ENCODE measurements at regions not wholly inside any gene's neighbourhood (a gene's known extent, or its start where the extent isn't known, plus 50 kb on each side); places are given as distances from the start of the nearest gene placed in this dataset.
"Not testable (repeated sequence)": the region's sequence is repeated elsewhere in the genome, so short reads cannot be mapped to it uniquely, and the experiment has no call there.

- H3K27me3 Mint-ChIP-seq; H3K27ac ChIP-seq (ENCODE audit: insufficient read depth, low read length, poor library complexity, severe bottlenecking); DNase-seq; H3K4me3 Mint-ChIP-seq; H3K4me3 ChIP-seq (ENCODE audit: low read depth, low read length); H3K36me3 ChIP-seq (ENCODE audit: control insufficient read depth, insufficient read depth, low read length); H3K4me1 Mint-ChIP-seq; H3K27ac Mint-ChIP-seq; H3K4me1 ChIP-seq (ENCODE audit: control insufficient read depth, insufficient read depth, low read length, poor library complexity, severe bottlenecking); H3K9me3 Mint-ChIP-seq; H3K9me3 ChIP-seq (ENCODE audit: control insufficient read depth in 2 of 2, low read length in 2 of 2); H3K36me3 Mint-ChIP-seq; H3K27me3 ChIP-seq (ENCODE audit: control insufficient read depth, insufficient read depth, low read length); ATAC-seq (ENCODE audit: low read depth in 2 of 2): not testable (repeated sequence)
These were observed 327.2 kb upstream of the WSB1 start for GRCh38 chr17:26966625-26967179.

DNA sequence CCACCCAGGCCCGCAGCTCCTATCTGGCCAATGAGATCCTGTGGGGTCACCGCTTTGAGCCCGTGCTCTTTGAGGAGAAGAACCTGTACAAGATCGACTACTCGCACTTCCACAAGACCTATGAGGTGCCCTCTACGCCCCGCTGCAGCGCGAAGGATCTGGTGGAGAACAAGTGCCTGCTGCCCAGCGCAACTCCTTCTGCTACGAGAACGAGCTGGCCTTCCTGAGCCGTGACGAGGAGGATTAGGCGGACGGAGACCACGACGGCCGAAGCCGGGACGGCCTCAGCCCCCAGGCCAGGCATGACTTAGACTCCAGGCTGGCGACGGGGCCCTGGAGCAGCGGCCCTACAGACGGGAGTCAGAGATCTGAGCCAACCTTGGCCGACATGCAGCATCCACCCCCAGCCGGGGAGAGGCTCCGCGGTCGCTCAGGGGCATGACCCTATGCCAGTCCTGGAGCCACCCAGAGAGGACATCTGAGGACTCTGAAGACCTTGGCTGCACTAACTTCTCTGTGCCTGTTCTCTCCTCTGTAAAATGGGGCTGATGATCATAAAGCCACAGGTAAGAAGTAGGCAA lies 312.0 kb upstream of the WSB1 start:
- ATAC-seq (ENCODE audit: low read depth in 2 of 2); H3K36me3 ChIP-seq (ENCODE audit: control insufficient read depth, insufficient read depth, low read length); DNase-seq; H3K4me3 Mint-ChIP-seq; H3K27me3 Mint-ChIP-seq; H3K27ac ChIP-seq (ENCODE audit: insufficient read depth, low read length, poor library complexity, severe bottlenecking); H3K4me1 Mint-ChIP-seq; H3K36me3 Mint-ChIP-seq; H3K27ac Mint-ChIP-seq; H3K4me1 ChIP-seq (ENCODE audit: control insufficient read depth, insufficient read depth, low read length, poor library complexity, severe bottlenecking); H3K27me3 ChIP-seq (ENCODE audit: control insufficient read depth, insufficient read depth, low read length); H3K9me3 ChIP-seq (ENCODE audit: control insufficient read depth in 2 of 2, low read length in 2 of 2); H3K4me3 ChIP-seq (ENCODE audit: low read depth, low read length): not testable (repeated sequence)
- peaks cover 0 to 12% (median 7%) of the 10 kb centered on the region in 7 donors for H3K9me3 Mint-ChIP-seq

DNA sequence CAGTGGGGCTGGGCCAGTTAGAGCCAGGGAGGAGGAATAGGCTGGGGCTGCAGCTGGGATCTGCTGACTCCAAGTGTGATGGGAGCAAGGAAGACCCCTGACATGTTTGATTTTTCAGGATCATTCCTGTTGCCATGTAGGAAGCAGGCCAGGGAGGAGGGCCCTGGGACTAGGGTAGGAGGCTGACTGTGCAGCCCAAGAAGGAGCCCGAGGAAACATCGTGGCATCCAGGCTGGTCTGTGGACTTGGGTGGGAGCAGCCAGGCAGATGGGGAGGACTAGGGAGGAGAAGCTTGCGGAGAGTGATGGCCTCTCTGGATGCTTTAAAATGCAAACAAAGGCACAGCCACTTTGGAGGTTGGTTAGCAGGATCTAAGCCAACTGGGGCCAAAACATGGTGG lies 311.4 kb upstream of the WSB1 start:
- H3K4me1 ChIP-seq (ENCODE audit: control insufficient read depth, insufficient read depth, low read length, poor library complexity, severe bottlenecking); H3K27me3 ChIP-seq (ENCODE audit: control insufficient read depth, insufficient read depth, low read length); H3K4me3 Mint-ChIP-seq; H3K36me3 ChIP-seq (ENCODE audit: control insufficient read depth, insufficient read depth, low read length); H3K4me1 Mint-ChIP-seq; H3K9me3 ChIP-seq (ENCODE audit: control insufficient read depth in 2 of 2, low read length in 2 of 2); DNase-seq; H3K27ac ChIP-seq (ENCODE audit: insufficient read depth, low read length, poor library complexity, severe bottlenecking); H3K27me3 Mint-ChIP-seq; ATAC-seq (ENCODE audit: low read depth in 2 of 2); H3K4me3 ChIP-seq (ENCODE audit: low read depth, low read length); H3K27ac Mint-ChIP-seq; H3K36me3 Mint-ChIP-seq: not testable (repeated sequence)
- peaks cover 0 to 14% (median 8%) of the 10 kb centered on the region in 7 donors for H3K9me3 Mint-ChIP-seq

DNA sequence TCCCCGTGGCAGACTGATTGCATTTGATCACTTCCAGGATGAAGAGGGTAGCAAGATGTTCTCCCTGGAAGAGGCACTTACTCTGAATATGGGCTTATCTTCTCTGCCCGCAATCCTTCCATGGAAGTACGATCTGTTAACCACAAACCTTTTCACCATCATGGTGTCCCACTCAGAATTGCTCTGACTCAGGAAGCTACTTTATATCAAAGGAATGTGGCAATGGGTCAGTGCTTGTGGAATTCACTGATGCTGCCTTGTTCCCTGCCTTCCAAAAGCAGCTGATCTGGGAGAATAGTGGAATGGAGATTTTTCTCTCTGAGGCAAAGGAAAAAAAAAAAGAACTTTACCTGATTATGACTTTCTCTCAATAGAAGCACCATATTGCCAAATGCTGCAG lies 306.1 kb upstream of the WSB1 start:
- not testable (repeated sequence) for H3K9me3 Mint-ChIP-seq; H3K27ac Mint-ChIP-seq; H3K36me3 ChIP-seq (ENCODE audit: control insufficient read depth, insufficient read depth, low read length); H3K36me3 Mint-ChIP-seq; H3K4me3 Mint-ChIP-seq; H3K4me3 ChIP-seq (ENCODE audit: low read depth, low read length); ATAC-seq (ENCODE audit: low read depth in 2 of 2); H3K9me3 ChIP-seq (ENCODE audit: control insufficient read depth in 2 of 2, low read length in 2 of 2); H3K27ac ChIP-seq (ENCODE audit: insufficient read depth, low read length, poor library complexity, severe bottlenecking); DNase-seq; H3K4me1 Mint-ChIP-seq; H3K4me1 ChIP-seq (ENCODE audit: control insufficient read depth, insufficient read depth, low read length, poor library complexity, severe bottlenecking); H3K27me3 Mint-ChIP-seq; H3K27me3 ChIP-seq (ENCODE audit: control insufficient read depth, insufficient read depth, low read length)

- H3K4me3 Mint-ChIP-seq; ATAC-seq (ENCODE audit: low read depth in 2 of 2); H3K4me1 ChIP-seq (ENCODE audit: control insufficient read depth, insufficient read depth, low read length, poor library complexity, severe bottlenecking); H3K27me3 Mint-ChIP-seq; DNase-seq; H3K36me3 ChIP-seq (ENCODE audit: control insufficient read depth, insufficient read depth, low read length); H3K4me3 ChIP-seq (ENCODE audit: low read depth, low read length); H3K27ac ChIP-seq (ENCODE audit: insufficient read depth, low read length, poor library complexity, severe bottlenecking); H3K27ac Mint-ChIP-seq; H3K36me3 Mint-ChIP-seq; H3K9me3 Mint-ChIP-seq; H3K9me3 ChIP-seq (ENCODE audit: control insufficient read depth in 2 of 2, low read length in 2 of 2); H3K4me1 Mint-ChIP-seq; H3K27me3 ChIP-seq (ENCODE audit: control insufficient read depth, insufficient read depth, low read length): not testable (repeated sequence)
These were observed 299.3 kb upstream of the WSB1 start for GRCh38 chr17:26994648-26995047.

DNA sequence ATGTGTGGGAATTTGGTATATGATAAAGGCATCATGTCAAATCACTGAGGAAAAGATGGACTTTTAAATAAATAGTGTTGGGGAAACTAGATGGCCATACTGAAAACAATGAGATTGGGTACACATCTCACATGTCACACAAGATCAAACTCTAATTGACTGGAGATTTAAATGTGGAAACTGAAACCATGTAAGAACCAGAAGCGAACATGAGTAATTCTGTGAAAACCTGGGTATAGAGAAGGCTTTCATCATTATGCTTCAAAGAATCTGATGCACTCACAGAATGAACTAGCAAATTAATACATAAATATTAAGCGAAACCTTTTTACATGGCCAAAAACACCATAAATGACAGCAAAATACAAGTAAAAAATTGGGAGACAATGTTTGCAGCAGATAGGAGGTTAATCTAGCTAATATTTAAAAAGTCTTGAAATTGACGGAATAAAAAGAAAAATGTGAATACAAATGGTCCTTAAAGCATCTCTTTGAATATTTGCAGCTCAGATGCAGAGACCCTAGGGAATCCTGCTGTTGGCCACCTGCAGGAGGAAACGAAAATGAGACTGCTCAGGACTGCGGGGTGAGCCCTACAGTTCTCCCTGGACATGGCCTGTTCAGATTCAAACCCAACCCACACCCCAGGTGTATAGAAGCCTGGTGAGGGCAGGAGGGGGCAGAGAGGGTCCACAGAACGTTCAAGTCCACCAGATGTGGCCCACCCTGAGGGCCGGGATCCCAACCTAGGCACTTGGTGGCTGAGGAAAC lies 297.6 kb upstream of the WSB1 start:
- not testable (repeated sequence) for H3K4me1 Mint-ChIP-seq; H3K27me3 ChIP-seq (ENCODE audit: control insufficient read depth, insufficient read depth, low read length); H3K27ac Mint-ChIP-seq; ATAC-seq (ENCODE audit: low read depth in 2 of 2); H3K4me3 Mint-ChIP-seq; H3K9me3 ChIP-seq (ENCODE audit: control insufficient read depth in 2 of 2, low read length in 2 of 2); H3K4me1 ChIP-seq (ENCODE audit: control insufficient read depth, insufficient read depth, low read length, poor library complexity, severe bottlenecking); DNase-seq; H3K27ac ChIP-seq (ENCODE audit: insufficient read depth, low read length, poor library complexity, severe bottlenecking); H3K36me3 Mint-ChIP-seq; H3K9me3 Mint-ChIP-seq; H3K27me3 Mint-ChIP-seq; H3K4me3 ChIP-seq (ENCODE audit: low read depth, low read length); H3K36me3 ChIP-seq (ENCODE audit: control insufficient read depth, insufficient read depth, low read length)

DNA sequence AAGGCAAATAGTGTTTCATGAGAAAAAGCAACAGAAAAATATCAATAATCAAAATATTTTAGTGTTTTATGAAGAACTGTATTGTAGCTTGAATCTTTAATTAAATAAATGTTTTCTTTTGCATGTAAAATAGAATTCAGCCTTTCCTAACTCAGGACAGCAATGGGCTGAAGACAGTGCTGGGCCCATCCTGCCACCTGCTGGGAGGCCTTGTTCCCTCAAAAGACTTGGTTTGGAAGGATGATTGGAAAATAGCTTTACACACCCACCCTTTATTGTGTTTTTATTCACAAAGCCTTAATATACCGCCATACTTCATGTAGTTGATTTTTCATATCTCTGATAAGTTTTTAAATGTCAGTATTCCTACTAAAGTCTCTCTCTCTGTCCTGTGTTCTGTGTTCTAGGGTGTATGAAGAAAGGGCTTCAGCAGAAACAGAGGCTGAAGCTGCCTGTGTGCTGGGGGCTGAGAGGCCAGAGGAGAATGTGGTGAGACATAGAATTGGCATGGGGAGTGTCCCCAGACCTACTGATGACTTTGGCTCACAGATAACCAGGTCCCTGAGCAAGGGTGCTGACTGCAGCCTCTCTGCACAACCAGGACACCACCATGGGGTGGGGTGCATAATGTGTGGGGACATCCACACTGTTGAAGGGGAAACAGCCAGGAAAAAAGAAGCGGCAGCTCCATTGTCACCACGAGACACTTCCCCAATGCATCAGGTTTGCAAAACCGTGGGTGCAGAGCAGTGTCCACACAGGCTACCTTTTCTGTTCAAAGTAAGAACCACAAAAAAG lies 286.0 kb upstream of the WSB1 start:
- not testable (repeated sequence) for H3K4me1 ChIP-seq (ENCODE audit: control insufficient read depth, insufficient read depth, low read length, poor library complexity, severe bottlenecking); H3K9me3 ChIP-seq (ENCODE audit: control insufficient read depth in 2 of 2, low read length in 2 of 2); H3K27me3 ChIP-seq (ENCODE audit: control insufficient read depth, insufficient read depth, low read length); H3K4me3 Mint-ChIP-seq; H3K36me3 ChIP-seq (ENCODE audit: control insufficient read depth, insufficient read depth, low read length); H3K27ac Mint-ChIP-seq; ATAC-seq (ENCODE audit: low read depth in 2 of 2); DNase-seq; H3K36me3 Mint-ChIP-seq; H3K9me3 Mint-ChIP-seq; H3K4me3 ChIP-seq (ENCODE audit: low read depth, low read length); H3K4me1 Mint-ChIP-seq; H3K27ac ChIP-seq (ENCODE audit: insufficient read depth, low read length, poor library complexity, severe bottlenecking); H3K27me3 Mint-ChIP-seq

Measured in CD4-positive, CD25-positive, alpha-beta regulatory T cell (primary cell).